ENCODE measurements at regions not wholly inside any gene's neighbourhood (a gene's known extent, or its start where the extent isn't known, plus 50 kb on each side); places are given as distances from the start of the nearest gene placed in this dataset.

DNA sequence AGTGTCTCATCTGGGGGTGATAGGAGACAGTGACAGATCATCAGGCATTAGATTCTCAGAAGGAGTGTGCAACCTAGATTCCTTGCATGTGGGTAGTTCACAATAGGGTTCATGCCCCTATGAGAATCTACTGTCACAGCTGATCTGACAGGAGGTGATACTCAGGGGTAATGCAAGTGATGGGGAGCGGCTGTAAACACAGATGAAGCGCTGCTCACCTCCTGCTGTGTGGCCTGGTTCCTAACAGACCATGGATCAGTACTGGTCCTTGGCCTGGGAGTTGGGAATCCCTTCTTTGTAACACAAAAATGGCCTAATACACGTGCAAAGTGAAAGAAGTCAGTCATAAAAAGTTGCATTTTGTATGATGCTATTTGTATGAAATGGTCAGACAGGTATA is 107.6 kb upstream of the TUBA3C start:
- H3K36me3 ChIP-seq (ENCODE audit: control insufficient read depth in 2 of 2, insufficient read depth in 1 of 2, low read length in 2 of 2): no peaks in the 10 kb centered on the region
- ChIA-PET POLR2A (no interaction called here), CTCF (no interaction called here)
- H3K9me3 ChIP-seq (ENCODE audit: control insufficient read depth, insufficient read depth, low read depth, low read length): no peaks in the 10 kb centered on the region
- H3K4me3 ChIP-seq (ENCODE audit: low read depth, low read length): no peak overlapping the region
- no peak overlapping the region for H3K27ac ChIP-seq (ENCODE audit: extremely low read depth, low read depth, low read length)
- H3K4me1 ChIP-seq (ENCODE audit: control insufficient read depth, insufficient read depth, low read length): no peaks in the 10 kb centered on the region
- TF ChIP-seq MZF1 (tag by site-specific recombination; IDR thresholded peaks at IDR 0.05; ENCODE audit: borderline replicate concordance): no peak
- peak; percentile 92 for TF ChIP-seq ZNF610 (tag by site-specific recombination; IDR thresholded peaks at IDR 0.05; ENCODE audit: borderline replicate concordance)
- TF ChIP-seq ZNF202 (tag by site-specific recombination; IDR thresholded peaks at IDR 0.05; ENCODE audit: borderline replicate concordance): no peak
- TF ChIP-seq EGR2 (tag by site-specific recombination; IDR thresholded peaks at IDR 0.05; ENCODE audit: low read depth): no peak

DNA sequence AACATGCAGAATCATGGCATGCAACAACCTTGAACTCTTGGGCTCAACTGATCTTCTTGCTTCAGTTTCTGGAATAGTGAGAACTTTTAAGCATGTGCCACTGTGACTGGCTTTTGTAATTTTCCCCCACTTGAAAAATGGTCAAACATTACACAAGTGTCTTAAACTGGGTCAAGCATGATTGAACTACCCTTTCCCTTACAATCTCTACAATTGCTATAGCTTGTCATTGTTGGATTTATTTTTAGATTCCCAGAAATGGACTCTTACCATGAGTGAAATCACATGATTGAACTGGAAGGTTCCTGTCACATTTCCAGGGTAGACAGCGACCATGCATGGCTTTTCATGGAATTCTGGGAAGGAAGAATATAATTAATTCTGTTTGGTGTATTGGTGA is 102.2 kb upstream of the TUBA3C start:
- ChIA-PET POLR2A (no interaction called here), CTCF (no interaction called here)
- no peaks in the 10 kb centered on the region for H3K9me3 ChIP-seq (ENCODE audit: control insufficient read depth, insufficient read depth, low read depth, low read length)
- no peaks in the 10 kb centered on the region for H3K4me1 ChIP-seq (ENCODE audit: control insufficient read depth, insufficient read depth, low read length)
- TF ChIP-seq ZNF514 (tag by site-specific recombination; IDR thresholded peaks at IDR 0.05): no peak
- TF ChIP-seq ZNF473 (tag by site-specific recombination; IDR thresholded peaks at IDR 0.05): no peak
- TF ChIP-seq OVOL3 (tag by site-specific recombination; IDR thresholded peaks at IDR 0.05): no peak
- TF ChIP-seq HOXC10 (CRISPR knock-in tag; IDR thresholded peaks at IDR 0.05): no peak
- TF ChIP-seq HOXA7 (CRISPR knock-in tag; IDR thresholded peaks at IDR 0.05; ENCODE audit: borderline replicate concordance): no peak
- TF ChIP-seq, protein P1, sequence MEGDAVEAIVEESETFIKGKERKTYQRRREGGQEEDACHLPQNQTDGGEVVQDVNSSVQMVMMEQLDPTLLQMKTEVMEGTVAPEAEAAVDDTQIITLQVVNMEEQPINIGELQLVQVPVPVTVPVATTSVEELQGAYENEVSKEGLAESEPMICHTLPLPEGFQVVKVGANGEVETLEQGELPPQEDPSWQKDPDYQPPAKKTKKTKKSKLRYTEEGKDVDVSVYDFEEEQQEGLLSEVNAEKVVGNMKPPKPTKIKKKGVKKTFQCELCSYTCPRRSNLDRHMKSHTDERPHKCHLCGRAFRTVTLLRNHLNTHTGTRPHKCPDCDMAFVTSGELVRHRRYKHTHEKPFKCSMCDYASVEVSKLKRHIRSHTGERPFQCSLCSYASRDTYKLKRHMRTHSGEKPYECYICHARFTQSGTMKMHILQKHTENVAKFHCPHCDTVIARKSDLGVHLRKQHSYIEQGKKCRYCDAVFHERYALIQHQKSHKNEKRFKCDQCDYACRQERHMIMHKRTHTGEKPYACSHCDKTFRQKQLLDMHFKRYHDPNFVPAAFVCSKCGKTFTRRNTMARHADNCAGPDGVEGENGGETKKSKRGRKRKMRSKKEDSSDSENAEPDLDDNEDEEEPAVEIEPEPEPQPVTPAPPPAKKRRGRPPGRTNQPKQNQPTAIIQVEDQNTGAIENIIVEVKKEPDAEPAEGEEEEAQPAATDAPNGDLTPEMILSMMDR (tag by site-specific recombination; IDR thresholded peaks at IDR 0.05): no peak
- no peak for TF ChIP-seq ZBTB21 (tag by site-specific recombination; IDR thresholded peaks at IDR 0.05)
- TF ChIP-seq, protein P2, sequence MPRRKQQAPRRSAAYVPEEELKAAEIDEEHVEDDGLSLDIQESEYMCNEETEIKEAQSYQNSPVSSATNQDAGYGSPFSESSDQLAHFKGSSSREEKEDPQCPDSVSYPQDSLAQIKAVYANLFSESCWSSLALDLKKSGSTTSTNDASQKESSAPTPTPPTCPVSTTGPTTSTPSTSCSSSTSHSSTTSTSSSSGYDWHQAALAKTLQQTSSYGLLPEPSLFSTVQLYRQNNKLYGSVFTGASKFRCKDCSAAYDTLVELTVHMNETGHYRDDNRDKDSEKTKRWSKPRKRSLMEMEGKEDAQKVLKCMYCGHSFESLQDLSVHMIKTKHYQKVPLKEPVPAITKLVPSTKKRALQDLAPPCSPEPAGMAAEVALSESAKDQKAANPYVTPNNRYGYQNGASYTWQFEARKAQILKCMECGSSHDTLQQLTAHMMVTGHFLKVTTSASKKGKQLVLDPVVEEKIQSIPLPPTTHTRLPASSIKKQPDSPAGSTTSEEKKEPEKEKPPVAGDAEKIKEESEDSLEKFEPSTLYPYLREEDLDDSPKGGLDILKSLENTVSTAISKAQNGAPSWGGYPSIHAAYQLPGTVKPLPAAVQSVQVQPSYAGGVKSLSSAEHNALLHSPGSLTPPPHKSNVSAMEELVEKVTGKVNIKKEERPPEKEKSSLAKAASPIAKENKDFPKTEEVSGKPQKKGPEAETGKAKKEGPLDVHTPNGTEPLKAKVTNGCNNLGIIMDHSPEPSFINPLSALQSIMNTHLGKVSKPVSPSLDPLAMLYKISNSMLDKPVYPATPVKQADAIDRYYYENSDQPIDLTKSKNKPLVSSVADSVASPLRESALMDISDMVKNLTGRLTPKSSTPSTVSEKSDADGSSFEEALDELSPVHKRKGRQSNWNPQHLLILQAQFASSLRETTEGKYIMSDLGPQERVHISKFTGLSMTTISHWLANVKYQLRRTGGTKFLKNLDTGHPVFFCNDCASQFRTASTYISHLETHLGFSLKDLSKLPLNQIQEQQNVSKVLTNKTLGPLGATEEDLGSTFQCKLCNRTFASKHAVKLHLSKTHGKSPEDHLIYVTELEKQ (tag by site-specific recombination; IDR thresholded peaks at IDR 0.05; ENCODE audit: borderline replicate concordance): no peak
- no peak for TF ChIP-seq GFI1B (tag by site-specific recombination; IDR thresholded peaks at IDR 0.05)
- TF ChIP-seq ZNF114 (tag by site-specific recombination; IDR thresholded peaks at IDR 0.05): no peak
- TF ChIP-seq, protein P3, sequence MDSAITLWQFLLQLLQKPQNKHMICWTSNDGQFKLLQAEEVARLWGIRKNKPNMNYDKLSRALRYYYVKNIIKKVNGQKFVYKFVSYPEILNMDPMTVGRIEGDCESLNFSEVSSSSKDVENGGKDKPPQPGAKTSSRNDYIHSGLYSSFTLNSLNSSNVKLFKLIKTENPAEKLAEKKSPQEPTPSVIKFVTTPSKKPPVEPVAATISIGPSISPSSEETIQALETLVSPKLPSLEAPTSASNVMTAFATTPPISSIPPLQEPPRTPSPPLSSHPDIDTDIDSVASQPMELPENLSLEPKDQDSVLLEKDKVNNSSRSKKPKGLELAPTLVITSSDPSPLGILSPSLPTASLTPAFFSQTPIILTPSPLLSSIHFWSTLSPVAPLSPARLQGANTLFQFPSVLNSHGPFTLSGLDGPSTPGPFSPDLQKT (IDR thresholded peaks at IDR 0.05; ENCODE audit: borderline replicate concordance, low read depth, low read length): no peak
- TF ChIP-seq ZNF335 (tag by site-specific recombination; conservative IDR thresholded peaks at IDR 0.05): no peak
- TF ChIP-seq GLI4 (tag by site-specific recombination; IDR thresholded peaks at IDR 0.05): no peak
- TF ChIP-seq ZIC2 (tag by site-specific recombination; IDR thresholded peaks at IDR 0.05): no peak
- TF ChIP-seq ZNF600 (tag by site-specific recombination; IDR thresholded peaks at IDR 0.05): no peak
- no peak for TF ChIP-seq ZNF302 (tag by site-specific recombination; IDR thresholded peaks at IDR 0.05; ENCODE audit: low read depth)
- TF ChIP-seq ZNF311 (tag by site-specific recombination; IDR thresholded peaks at IDR 0.05; ENCODE audit: borderline replicate concordance): no peak
- no peak overlapping the region for H3K4me3 ChIP-seq (ENCODE audit: low read depth, low read length)
- H3K36me3 ChIP-seq (ENCODE audit: control insufficient read depth in 2 of 2, insufficient read depth in 1 of 2, low read length in 2 of 2): no peaks in the 10 kb centered on the region
- no peak overlapping the region for H3K27ac ChIP-seq (ENCODE audit: extremely low read depth, low read depth, low read length)
